Inferior parietal cortex (tissue), 1 donor: ENCODE measurements at regions not wholly inside any gene's neighbourhood (a gene's known extent, or its start where the extent isn't known, plus 50 kb on each side); places are given as distances from the start of the nearest gene placed in this dataset.
"Not testable (repeated sequence)": the region's sequence is repeated elsewhere in the genome, so short reads cannot be mapped to it uniquely, and the experiment has no call there.

Experiments used
- DNase-seq: peaks from one replicate; pipeline ENCODE4 v3.0.0-alpha.2; 2016; ENCODE audit errors: extremely low spot score

DNA sequence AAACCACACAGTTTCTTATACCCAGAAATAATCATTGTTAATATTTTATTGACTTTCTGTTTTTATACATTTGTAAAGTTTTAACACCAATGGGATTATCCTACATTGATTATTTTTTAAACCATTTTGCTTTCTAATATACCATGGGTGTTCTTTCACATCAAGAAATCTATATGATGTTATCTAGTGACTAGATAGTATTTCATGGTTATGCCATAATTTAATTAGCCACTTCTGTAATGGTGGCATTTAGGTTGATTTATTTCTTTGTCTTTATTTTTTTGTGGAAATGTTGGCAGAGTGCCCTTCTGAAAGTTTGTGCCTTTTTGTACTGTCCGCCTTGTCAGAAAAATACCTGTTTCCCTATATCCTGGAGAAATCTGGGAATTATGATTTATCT, 193.3 kb downstream of the CEP135 start:
- DNase-seq, result no peak

- DNase-seq, result no peak
These were observed 190.6 kb downstream of the CEP135 start for GRCh38 chr4:56139241-56139827.

- not testable (repeated sequence) for DNase-seq
These were observed 186.1 kb downstream of the CEP135 start for GRCh38 chr4:56134834-56135233.

DNA sequence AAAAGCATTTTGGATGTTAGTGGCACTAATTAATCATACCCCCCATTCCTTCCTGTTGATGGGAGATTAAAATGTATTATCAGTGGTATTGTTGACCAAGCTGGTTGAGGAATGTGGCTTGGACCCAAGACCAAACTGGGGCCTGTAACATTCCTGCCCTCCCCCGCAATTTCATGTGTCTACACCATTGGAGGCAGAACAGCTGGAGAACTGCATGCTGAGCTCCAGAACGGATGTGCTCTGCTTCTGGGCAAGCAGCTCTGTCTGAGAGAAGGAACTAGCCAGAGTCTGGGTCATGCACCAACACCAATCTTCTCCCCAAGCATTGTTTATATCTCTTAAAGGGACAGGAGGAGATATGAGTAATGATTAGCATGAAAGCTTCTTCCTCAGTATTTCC, 185.5 kb downstream of the CEP135 start:
- no peak for DNase-seq

DNA sequence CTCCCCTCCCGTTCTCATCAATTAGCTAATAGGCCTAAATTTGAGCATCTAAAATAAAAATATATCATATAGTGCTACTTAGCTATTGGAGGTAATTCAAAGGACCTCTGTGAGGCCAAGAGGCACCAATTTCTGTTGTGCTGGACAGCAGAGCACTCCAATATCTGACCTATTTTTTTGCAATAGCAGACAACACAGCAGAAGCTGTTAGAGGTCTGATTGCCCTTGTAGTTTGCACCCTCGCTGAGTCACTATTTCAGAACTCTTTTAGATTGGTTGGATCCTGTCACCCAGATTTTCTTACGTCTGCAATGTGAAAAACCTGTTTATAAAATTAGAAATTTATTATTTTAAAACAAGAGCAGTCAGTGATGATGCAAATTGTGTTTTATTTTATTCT, 184.1 kb downstream of the CEP135 start:
- no peak for DNase-seq

GRCh38 chr4:56132188-56132587, 183.4 kb downstream of the CEP135 start:
- DNase-seq, result not testable (repeated sequence)

GRCh38 chr4:56130606-56131155, 181.9 kb downstream of the CEP135 start:
- DNase-seq, result no peak

GRCh38 chr4:56129431-56129861, 180.7 kb downstream of the CEP135 start:
- no peak for DNase-seq

GRCh38 chr4:56128213-56128612, 179.5 kb downstream of the CEP135 start:
- no peak for DNase-seq

DNA sequence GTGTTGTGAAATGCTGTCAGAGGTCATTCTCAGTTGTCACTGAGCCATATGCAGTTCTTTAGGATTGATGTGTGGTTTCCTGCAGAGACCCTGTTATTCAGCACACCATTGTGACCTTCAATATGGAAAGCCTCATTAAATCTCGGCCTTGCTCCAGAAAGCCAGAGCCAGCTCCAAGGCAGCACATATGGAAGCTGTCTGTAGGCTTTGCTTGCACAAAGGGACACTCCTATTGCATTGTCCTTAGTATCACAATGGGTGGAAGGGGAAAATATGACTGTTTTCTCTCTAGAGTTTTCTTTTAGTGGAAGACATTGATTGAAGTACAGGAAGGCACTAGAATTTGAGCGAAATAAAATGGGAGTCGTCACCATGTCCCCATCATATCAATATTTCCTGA, 179.0 kb downstream of the CEP135 start:
- no peak for DNase-seq

- DNase-seq, result no peak
These were observed 174.8 kb downstream of the CEP135 start for GRCh38 chr4:56123547-56123946.

GRCh38 chr4:56123051-56123450, 174.3 kb downstream of the CEP135 start:
- DNase-seq, result no peak

DNA sequence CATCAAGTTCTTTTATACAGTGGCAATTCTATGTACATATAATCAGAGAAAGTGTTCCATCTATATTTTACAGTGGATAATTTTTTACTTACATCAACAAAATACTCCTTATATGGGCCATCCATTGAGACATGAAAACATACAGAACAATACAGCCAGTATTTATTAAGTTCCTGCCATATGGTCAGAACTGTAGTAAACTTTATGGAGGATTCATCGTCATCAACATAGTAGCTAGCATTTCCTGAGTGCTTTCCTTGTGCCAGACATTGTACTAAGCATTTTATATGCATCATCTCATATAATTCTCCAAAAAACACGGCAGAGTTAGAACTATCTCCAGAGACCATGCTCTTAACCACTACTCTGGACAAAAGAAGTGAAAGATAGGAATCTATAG, 170.1 kb downstream of the CEP135 start:
- DNase-seq, result no peak

- no peak for DNase-seq
These were observed 169.3 kb downstream of the CEP135 start for GRCh38 chr4:56118055-56118454.

DNA sequence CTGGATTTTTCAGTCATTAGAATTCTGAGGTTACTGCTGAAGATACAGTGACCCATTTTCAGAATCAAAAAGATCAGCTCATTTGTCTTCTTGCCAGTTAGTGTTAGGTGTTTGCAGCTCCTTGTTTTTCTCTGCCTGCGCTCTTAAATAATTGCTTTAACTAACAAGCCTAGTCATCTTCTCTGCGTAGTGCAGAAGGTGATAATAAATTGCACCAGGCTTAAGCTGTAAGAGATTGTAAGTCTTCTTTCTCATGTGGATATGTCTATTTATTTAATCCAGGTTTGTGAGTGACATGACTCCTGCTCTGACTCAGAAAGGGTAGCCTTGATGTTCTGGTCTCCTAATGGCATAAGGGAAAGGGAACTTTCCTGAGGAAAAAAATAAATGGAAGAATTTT, 167.2 kb downstream of the CEP135 start:
- DNase-seq, result no peak

DNA sequence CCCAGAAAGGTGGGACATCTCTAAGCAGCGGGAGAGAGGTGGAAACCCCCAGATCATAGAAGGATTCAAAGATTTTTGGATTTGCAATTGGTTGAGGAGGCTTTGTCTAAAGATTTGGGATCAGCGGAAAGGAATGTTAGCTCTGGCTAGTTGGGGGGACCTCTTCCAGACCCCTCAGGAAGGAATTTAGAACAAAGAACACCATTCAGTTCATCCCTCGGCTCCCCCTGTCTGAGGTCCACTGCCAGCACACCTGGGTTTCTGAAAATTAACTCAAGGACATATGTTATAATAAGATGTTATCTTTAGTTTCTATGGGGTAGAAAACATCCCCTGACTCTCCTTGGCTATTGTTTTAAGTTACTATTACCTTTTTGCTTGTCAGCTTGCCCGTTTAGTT, 163.6 kb downstream of the CEP135 start:
- no peak for DNase-seq

DNA sequence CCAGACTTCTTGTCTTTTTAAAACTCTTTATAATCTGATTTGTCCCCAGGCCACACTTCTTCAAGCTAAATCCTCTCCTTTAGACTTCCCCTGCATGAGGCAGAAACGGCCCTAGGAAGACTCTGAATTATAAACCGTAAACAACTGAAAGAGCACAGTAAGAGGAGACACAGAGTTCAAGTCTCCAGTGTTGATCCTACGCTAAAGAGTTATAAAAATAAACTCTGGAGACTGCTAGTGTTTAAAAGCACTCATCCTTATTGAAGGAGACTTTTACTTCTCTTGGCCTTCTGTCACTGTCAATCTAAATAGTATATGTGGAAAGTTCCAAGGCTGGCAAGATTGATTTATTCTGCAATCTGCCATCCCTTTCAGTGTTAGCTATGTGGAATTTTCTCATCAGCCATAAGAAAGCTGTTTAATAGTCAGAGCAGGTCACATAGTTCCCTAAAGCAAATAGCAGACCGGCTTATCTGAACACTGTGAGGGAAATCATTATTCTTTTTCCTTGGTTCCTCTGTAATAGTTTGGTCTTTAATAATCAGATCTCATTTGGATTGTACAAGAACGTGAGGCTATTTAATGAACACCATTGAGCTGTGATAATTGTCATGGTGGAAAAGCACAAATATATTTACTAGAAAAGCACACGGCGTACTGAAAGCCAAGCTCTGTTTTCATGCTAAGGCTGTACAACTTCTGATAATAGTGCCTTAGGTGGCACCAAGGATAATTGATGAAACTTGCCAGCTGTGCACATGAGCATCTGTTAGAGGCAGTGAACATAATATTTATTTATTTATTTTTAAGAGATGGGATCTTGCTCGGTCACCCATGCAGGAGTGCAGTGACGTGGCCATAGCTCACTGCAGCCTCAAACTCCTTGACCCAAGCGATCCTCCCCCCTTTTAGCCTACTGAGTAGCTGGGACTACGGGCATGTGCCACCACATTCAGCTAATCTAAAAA, 157.7 kb downstream of the CEP135 start:
- DNase-seq, result no peak

- DNase-seq, result no peak
These were observed 155.4 kb downstream of the CEP135 start for GRCh38 chr4:56104188-56104587.

DNA sequence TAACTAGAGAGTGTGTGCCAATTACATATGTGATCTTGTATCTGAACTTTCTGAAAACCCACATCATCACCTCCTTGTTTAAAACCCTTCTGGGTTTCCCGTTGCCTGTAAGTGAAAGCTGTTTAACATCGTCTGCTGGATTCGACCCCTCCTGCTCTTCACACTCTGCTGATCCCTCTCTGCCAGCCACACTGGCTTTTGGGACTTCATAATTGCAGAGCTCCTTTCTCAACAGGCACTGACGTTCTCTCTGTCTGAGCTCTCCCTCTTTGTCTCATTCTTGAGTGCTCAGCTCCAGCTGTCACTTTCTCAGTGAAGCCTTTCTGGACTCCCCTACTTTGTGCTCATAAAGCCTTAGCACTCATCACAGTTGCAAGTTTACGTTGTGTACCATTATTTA, 153.9 kb downstream of the CEP135 start:
- no peak for DNase-seq

- peak; percentile 40 for DNase-seq
These were observed 150.6 kb downstream of the CEP135 start for GRCh38 chr4:56099378-56099786.

DNA sequence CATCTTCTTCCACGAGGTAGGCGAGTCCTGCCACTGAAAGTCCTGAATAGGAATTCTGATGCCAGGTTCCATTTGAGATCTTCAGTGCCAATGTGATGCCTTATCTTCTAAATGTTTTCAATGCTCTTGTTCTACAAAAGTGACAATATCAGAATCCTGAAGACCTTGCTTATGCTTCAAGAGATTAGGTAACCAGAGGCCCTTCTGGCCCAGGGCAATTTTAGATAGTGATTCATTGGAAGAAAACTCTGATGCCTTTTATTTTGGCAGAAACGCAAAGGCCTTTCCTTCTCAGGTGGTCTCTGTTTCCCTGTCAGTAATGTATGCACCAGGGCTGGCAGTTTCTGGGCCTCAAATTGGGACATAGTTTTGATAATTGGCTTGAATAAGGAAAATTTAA, 144.8 kb downstream of the CEP135 start:
- DNase-seq, result no peak

- DNase-seq, result no peak
These were observed 143.8 kb downstream of the CEP135 start for GRCh38 chr4:56092540-56092939.

GRCh38 chr4:56086561-56086960, 137.8 kb downstream of the CEP135 start:
- no peak for DNase-seq
